Body of pancreas (tissue), 4 donors: ENCODE measurements at regions not wholly inside any gene's neighbourhood (a gene's known extent, or its start where the extent isn't known, plus 50 kb on each side); places are given as distances from the start of the nearest gene placed in this dataset.

Source experiments
- CTCF ChIP-seq, 7 experiments: fragments of 450-650 bp in 4 of 7; fragments of 200-600 bp in 3 of 7; sonication (generic) in 3 of 7; IDR thresholded peaks; one replicate each; pipeline ENCODE4 v1.5.1; 2016 to 2019; ENCODE audit warnings: antibody characterized with exemption in 7 of 7
- POLR2A ChIP-seq, 3 donors: fragments of 450-650 bp; IDR thresholded peaks; one replicate each; pipeline ENCODE4 v1.6.1; 2016; ENCODE audit warnings: antibody characterized with exemption in 3 of 3, mild to moderate bottlenecking in 2 of 3

GRCh38 chr7:140247559-140247958, 70.8 kb upstream of the KDM7A start:
- TF ChIP-seq CTCF (IDR thresholded peaks at IDR 0.05), result no peak
- TF ChIP-seq POLR2A (IDR thresholded peaks at IDR 0.05), result no peak
